ENCODE measurements at regions not wholly inside any gene's neighbourhood (a gene's known extent, or its start where the extent isn't known, plus 50 kb on each side); places are given as distances from the start of the nearest gene placed in this dataset.

- TF ChIP-seq EP300 (IDR thresholded peaks at IDR 0.05) (no peak), POLR2AphosphoS5 (IDR thresholded peaks at IDR 0.05) (no peak), POLR2A (IDR thresholded peaks at IDR 0.05) (no peak), CTCF (IDR thresholded peaks at IDR 0.05) (no peak)
Measured at GRCh38 chr10:21122907-21123306, 225.8 kb upstream of the NEBL start.
